Right lobe of liver (tissue), 6 donors: ENCODE measurements at regions not wholly inside any gene's neighbourhood (a gene's known extent, or its start where the extent isn't known, plus 50 kb on each side); places are given as distances from the start of the nearest gene placed in this dataset.

Experiments
- ATAC-seq, 4 donors: fragments of 200-7000 bp; cut with Tn5 transposase; one replicate each; pipeline ENCODE4 v1.9.1; 2020; ENCODE audit warnings: mild to moderate bottlenecking in 4 of 4, moderate library complexity in 4 of 4
- DNase-seq, 3 donors: peaks; one replicate each; pipeline ENCODE4 v3.0.0-alpha.2; 2020
- H3K27ac ChIP-seq, 3 donors: fragments of 200-600 bp; one replicate each; pipeline ENCODE4 v1.8.0; 2022
- H3K27me3 ChIP-seq, 2 donors: fragments of 200-600 bp; one replicate each; pipeline ENCODE4 v1.8.0; 2022
- H3K36me3 ChIP-seq, 4 donors: fragments of 200-600 bp; sonication (generic) in 1 of 4; one replicate each; pipeline versions ENCODE4 v1.5.1 to v1.8.0; 2017 to 2022; ENCODE audit warnings: control low read depth in 1 of 4
- H3K4me1 ChIP-seq, 4 donors: fragments of 200-600 bp; sonication (generic) in 1 of 4; one replicate each; pipeline versions ENCODE4 v1.5.1 to v1.8.0; 2017 to 2022; ENCODE audit warnings: control low read depth in 1 of 4
- H3K4me3 ChIP-seq, 3 donors: fragments of 200-600 bp; one replicate each; pipeline ENCODE4 v1.8.0; 2022
- H3K9me3 ChIP-seq, 4 donors: fragments of 200-600 bp; sonication (generic) in 1 of 4; one replicate each; pipeline versions ENCODE4 v1.5.1 to v1.8.0; 2017 to 2022; ENCODE audit warnings: control low read depth in 1 of 4
- POLR2A ChIP-seq: fragments of 450-650 bp; IDR thresholded peaks from one replicate; pipeline ENCODE4 v1.6.1; 2017; ENCODE audit warnings: antibody characterized with exemption, mild to moderate bottlenecking
- WGBS: methylation state at CpG from one replicate; pipeline ENCODE4 v1.1.6; 2018; ENCODE audit warnings: low coverage, low lambda C conversion rate; ENCODE audit not compliant: insufficient coverage; ENCODE audit errors: missing lambda C conversion rate; 5-methylcytosine and 5-hydroxymethylcytosine counted together
- intact Hi-C, 2 donors: fragments of 100-400 bp; cut with DNase I; formaldehyde crosslinking; loops; one replicate each; pipeline versions ENCODE4 v1.11.2 to v1.14.1; 2022
- TF ChIP-seq, protein P1 (sequence below), 4 donors: fragments of 200-600 bp in 3 of 4; fragments of 450-650 bp in 1 of 4; IDR thresholded peaks; one replicate each; pipeline versions ENCODE4 v1.5.1 to v1.8.0; 2016 to 2022; ENCODE audit warnings: antibody characterized with exemption in 4 of 4, mild to moderate bottlenecking in 2 of 4
- donor health status: DM: no; HTN: yes; CAD: no.
- donor health status: DM: no; HTN: no; CAD: no.
- donor health status: DM: no; HTN: no; CAD: no.
- donor health status: DM: no; HTN: yes; CAD: no.
- donor health status: DM: no; HTN: yes; CAD: no.

DNA sequence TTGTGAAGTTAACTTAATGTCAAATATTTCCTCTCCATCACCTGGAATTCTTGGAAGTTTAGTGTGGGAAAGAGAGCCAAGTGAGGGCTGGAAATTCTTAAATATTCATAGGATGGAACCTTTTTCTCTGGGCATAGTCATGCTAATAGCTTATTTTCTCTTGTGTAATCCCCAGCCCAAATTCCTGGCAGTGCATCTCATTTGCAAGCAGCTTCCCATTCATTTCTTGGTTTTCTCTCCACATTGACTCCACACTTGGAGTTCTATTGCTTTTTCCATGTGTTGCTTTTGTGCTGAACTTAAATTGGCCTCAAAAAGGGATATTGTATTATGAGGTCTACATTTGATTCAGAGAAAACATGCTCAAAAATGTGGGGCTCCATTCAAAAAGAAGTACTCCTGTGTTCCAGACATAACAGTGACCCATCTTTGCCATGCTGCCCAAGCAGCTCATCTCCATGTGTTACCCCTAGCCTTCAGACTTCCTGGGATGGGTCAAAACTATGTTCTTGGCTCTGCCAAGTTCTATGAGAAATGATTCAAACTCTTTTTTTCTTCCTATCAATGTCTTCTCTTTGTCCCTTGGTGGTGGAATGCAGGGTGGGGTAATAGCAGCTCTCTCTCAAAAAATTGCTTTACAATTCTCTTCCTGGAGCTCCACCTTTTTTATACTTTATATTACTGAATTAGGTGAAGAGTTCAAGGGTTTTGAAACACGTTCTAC lies 2471.5 kb downstream of the PCDH9 start:
- Histone ChIP-seq H3K27me3 (no peaks in the 10 kb centered on the region), H3K36me3 (no peaks in the 10 kb centered on the region), H3K4me3 (no peak overlapping the region), H3K9me3 (no peaks in the 10 kb centered on the region), H3K27ac (no peak overlapping the region), H3K4me1 (no peaks in the 10 kb centered on the region)
- no peak for TF ChIP-seq POLR2A
- TF ChIP-seq, protein P1, sequence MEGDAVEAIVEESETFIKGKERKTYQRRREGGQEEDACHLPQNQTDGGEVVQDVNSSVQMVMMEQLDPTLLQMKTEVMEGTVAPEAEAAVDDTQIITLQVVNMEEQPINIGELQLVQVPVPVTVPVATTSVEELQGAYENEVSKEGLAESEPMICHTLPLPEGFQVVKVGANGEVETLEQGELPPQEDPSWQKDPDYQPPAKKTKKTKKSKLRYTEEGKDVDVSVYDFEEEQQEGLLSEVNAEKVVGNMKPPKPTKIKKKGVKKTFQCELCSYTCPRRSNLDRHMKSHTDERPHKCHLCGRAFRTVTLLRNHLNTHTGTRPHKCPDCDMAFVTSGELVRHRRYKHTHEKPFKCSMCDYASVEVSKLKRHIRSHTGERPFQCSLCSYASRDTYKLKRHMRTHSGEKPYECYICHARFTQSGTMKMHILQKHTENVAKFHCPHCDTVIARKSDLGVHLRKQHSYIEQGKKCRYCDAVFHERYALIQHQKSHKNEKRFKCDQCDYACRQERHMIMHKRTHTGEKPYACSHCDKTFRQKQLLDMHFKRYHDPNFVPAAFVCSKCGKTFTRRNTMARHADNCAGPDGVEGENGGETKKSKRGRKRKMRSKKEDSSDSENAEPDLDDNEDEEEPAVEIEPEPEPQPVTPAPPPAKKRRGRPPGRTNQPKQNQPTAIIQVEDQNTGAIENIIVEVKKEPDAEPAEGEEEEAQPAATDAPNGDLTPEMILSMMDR (IDR thresholded peaks at IDR 0.05): no peak
- no peak for ATAC-seq
- intact Hi-C loops: no loop called here
- no peak for DNase-seq
- 39% methylated on average over 1 of the region's 1 CpG for WGBS

DNA sequence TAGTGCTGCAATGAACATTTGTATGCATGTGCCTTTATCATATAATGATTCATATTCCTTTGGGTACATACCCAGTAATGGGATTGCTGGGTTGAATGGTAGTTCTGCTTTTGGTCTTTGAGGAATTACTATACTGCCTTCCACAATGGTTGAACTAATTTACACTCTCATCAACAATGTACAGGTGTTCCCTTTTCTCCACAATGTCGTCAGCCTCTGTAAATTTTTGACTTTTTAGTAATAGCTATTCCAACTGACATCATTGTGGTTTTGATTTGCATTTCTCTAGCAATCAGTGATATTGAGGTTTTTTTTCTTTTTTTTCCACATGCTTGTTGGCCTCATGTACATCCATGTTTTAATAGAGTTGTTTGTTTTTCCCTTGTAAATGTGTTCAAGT lies 2473.5 kb downstream of the PCDH9 start:
- Histone ChIP-seq H3K9me3 (no peaks in the 10 kb centered on the region), H3K4me3 (no peak overlapping the region), H3K36me3 (no peaks in the 10 kb centered on the region), H3K27me3 (no peaks in the 10 kb centered on the region), H3K27ac (no peak overlapping the region), H3K4me1 (no peaks in the 10 kb centered on the region)
- 33% methylated on average over 1 of the region's 1 CpG for WGBS
- TF ChIP-seq POLR2A: no peak
- intact Hi-C loops: no loop called here
- DNase-seq (no peak), ATAC-seq (no peak)

DNA sequence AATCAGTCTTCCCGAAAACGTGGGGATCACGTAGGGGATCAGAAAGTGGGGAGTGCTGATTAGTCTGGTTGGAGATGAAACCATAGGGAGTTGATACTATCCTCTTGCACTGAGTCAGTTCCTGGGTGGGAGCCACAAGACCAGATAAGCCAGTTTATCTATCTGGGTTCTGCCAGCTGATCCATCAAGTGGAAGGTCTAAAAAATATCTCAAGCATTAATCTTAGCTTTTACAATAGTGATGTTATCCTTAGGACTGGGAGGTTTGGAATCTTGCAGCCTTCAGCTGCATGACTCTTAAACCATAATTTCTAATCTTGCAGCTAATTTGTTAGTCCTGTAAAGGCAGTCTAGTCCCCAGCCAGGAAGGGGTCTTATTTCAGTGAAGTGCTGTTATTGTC lies 2474.2 kb downstream of the PCDH9 start:
- no peaks in the 10 kb centered on the region for H3K36me3 ChIP-seq
- DNase-seq: no peak
- no peaks in the 10 kb centered on the region for H3K27me3 ChIP-seq
- WGBS: 91% methylated on average over 3 of the region's 3 CpGs
- H3K4me3 ChIP-seq: no peak overlapping the region
- no peaks in the 10 kb centered on the region for H3K4me1 ChIP-seq
- H3K9me3 ChIP-seq: no peaks in the 10 kb centered on the region
- no peak for ATAC-seq
- TF ChIP-seq, protein P1 (IDR thresholded peaks at IDR 0.05): no peak
- TF ChIP-seq POLR2A: no peak
- intact Hi-C loops: no loop called here
- no peak overlapping the region for H3K27ac ChIP-seq

DNA sequence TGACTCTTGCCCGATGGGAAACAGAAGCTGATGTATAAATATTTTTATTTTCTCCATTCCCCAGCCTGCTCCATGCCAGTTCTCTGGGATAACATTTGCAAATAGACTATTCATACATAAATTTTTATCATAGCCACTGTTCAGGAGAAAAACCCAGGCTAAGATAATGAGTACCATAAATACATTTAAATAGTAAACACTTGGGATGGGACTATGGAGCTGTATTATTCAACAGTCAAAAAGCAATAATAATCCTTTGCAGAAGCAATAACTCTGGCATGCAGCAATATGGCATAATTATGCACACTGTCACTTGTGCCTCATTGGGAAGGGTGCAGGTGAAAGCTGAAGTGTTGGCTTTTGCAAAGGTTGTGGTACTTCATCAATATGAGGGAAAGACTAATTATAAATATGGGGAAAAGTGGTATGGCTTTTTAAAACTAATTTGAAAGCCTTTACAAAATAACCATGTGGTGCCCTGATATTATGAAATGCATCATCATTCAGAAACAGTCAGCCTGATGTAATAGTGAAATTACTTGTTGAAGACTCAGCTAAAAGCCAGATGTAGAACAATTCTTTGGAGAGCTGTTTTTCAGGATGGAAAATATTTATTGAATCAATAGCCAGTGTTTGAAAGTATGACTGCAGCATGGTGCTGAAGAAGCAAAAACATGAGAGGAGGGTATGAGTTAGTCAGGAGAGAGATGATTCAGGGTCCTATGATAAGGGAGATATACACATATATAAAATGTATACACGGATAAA lies 2476.7 kb downstream of the PCDH9 start:
- intact Hi-C loops: no loop called here
- no peak for ATAC-seq
- WGBS: 44% methylated on average over 2 of the region's 2 CpGs
- Histone ChIP-seq H3K9me3 (no peaks in the 10 kb centered on the region), H3K36me3 (no peaks in the 10 kb centered on the region), H3K4me1 (no peaks in the 10 kb centered on the region), H3K4me3 (no peak overlapping the region), H3K27ac (no peak overlapping the region), H3K27me3 (no peaks in the 10 kb centered on the region)
- TF ChIP-seq, protein P1 (IDR thresholded peaks at IDR 0.05): no peak
- no peak for TF ChIP-seq POLR2A
- DNase-seq: no peak

DNA sequence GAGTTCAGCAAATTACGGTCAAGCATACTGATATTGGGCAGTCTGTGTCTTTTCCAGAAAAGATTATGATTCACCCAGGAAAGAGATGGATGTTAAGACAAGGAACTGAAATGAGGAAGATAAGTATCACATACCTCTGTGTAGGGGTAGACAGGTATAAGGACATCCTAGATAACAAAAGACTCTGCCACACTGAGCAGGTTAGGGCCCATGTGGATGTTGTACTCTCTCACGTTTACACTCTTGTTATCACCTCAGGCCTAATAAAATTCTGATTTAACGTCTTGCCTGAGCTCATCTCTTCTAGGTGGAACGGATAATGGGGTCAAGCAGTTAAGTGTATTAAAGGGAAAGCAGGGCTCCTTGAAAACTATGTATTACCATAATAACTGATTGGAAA lies 2480.8 kb downstream of the PCDH9 start:
- H3K36me3 ChIP-seq: no peaks in the 10 kb centered on the region
- H3K27me3 ChIP-seq: no peaks in the 10 kb centered on the region
- no peak for DNase-seq
- no peak overlapping the region for H3K4me3 ChIP-seq
- intact Hi-C loops: no loop called here
- H3K9me3 ChIP-seq: no peaks in the 10 kb centered on the region
- ATAC-seq: no peak
- no peaks in the 10 kb centered on the region for H3K4me1 ChIP-seq
- H3K27ac ChIP-seq: no peak overlapping the region
- 52% methylated on average over 4 of the region's 4 CpGs for WGBS
- TF ChIP-seq POLR2A: no peak
- TF ChIP-seq, protein P1 (IDR thresholded peaks at IDR 0.05): no peak
